Stomach (tissue), 4 donors: ENCODE measurements at regions not wholly inside any gene's neighbourhood (a gene's known extent, or its start where the extent isn't known, plus 50 kb on each side); places are given as distances from the start of the nearest gene placed in this dataset.

Experiments
- CTCF ChIP-seq, 7 experiments: fragments of 450-650 bp in 4 of 7; fragments of 200-600 bp in 3 of 7; sonication (generic) in 3 of 7; IDR thresholded peaks; one replicate each; pipeline ENCODE4 v1.5.1; 2016 to 2019; ENCODE audit warnings: antibody characterized with exemption in 7 of 7, control low read depth in 2 of 7, mild to moderate bottlenecking in 1 of 7
- POLR2A ChIP-seq, 4 donors: fragments of 450-650 bp; IDR thresholded peaks; one replicate each; pipeline ENCODE4 v1.6.1; 2016; ENCODE audit warnings: antibody characterized with exemption in 4 of 4, control low read depth in 2 of 4, mild to moderate bottlenecking in 1 of 4, moderate library complexity in 1 of 4

GRCh38 chr1:218135371-218135770 lies 149.7 kb upstream of the RRP15 start:
- TF ChIP-seq CTCF (IDR thresholded peaks at IDR 0.05) (no peak), POLR2A (IDR thresholded peaks at IDR 0.05) (no peak)
